Neural progenitor cell (in vitro differentiated cells): ENCODE measurements at regions not wholly inside any gene's neighbourhood (a gene's known extent, or its start where the extent isn't known, plus 50 kb on each side); places are given as distances from the start of the nearest gene placed in this dataset.

Experiments
- CTCF ChIP-seq: fragments of 200-600 bp; sonication (generic); IDR thresholded peaks from 2 replicates; pipeline ENCODE4 v1.5.1; 2017; ENCODE audit warnings: antibody characterized with exemption, mild to moderate bottlenecking
- EZH2 ChIP-seq: fragments of 200-600 bp; sonication (generic); IDR thresholded peaks from 2 replicates; pipeline ENCODE4 v1.6.1; 2017; ENCODE audit warnings: antibody characterized with exemption, mild to moderate bottlenecking, moderate library complexity
- EZH2phosphoT487 ChIP-seq: fragments of 200-600 bp; sonication (generic); IDR thresholded peaks from 2 replicates; pipeline ENCODE4 v1.6.1; 2017; ENCODE audit warnings: antibody characterized with exemption

DNA sequence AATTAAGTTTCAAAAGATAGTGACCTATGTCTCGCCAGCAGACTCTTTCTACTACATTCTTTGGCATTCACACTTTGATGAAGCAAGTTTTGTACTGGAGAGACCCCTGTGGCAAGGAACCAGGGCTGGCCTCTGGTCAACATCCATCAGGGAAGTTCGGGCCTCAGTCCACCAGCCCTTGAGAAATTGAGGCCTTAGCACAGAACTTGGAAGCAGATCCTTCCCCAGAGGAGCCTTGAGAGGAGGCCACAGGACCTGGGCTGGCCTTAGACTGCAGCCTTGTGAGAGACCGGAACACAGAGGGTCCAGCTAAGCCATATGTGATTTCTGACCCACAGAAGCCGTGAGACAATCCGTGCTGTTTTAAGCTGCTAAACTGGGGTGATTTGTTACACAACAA lies 317.9 kb downstream of the ZSWIM6 start:
- no peak for TF ChIP-seq EZH2phosphoT487
- TF ChIP-seq CTCF: no peak
- no peak for TF ChIP-seq EZH2
